ENCODE measurements at regions not wholly inside any gene's neighbourhood (a gene's known extent, or its start where the extent isn't known, plus 50 kb on each side); places are given as distances from the start of the nearest gene placed in this dataset.

- TF ChIP-seq HDGF (IDR thresholded peaks at IDR 0.05; ENCODE audit: borderline replicate concordance) = no peak
- no peak for TF ChIP-seq ZNF384 (IDR thresholded peaks at IDR 0.05)
- TF ChIP-seq ARNT (IDR thresholded peaks at IDR 0.05) = no peak
- no peak for TF ChIP-seq PKNOX1 (IDR thresholded peaks at IDR 0.05)
- TF ChIP-seq TARDBP (IDR thresholded peaks at IDR 0.05) = no peak
- no peak for TF ChIP-seq CTBP1 (IDR thresholded peaks at IDR 0.05; ENCODE audit: borderline replicate concordance)
- TF ChIP-seq FOXA1 (IDR thresholded peaks at IDR 0.05) = no peak
- no peak for TF ChIP-seq SP1 (IDR thresholded peaks at IDR 0.05)
- no peak for TF ChIP-seq SUZ12 (IDR thresholded peaks at IDR 0.05)
- TF ChIP-seq FOXK2 (IDR thresholded peaks at IDR 0.05) = no peak
- TF ChIP-seq FOXM1 (IDR thresholded peaks at IDR 0.05; ENCODE audit: borderline replicate concordance) = no peak
- no peak for TF ChIP-seq LEF1 (IDR thresholded peaks at IDR 0.05; ENCODE audit: borderline replicate concordance)
- no peak for TF ChIP-seq BHLHE40 (IDR thresholded peaks at IDR 0.05; ENCODE audit: borderline replicate concordance)
- no peak for TF ChIP-seq NFRKB (IDR thresholded peaks at IDR 0.05)
These were observed 316.2 kb upstream of the C1orf174 start for GRCh38 chr1:4216231-4216630.
